H1 (cell line): ENCODE measurements at regions not wholly inside any gene's neighbourhood (a gene's known extent, or its start where the extent isn't known, plus 50 kb on each side); places are given as distances from the start of the nearest gene placed in this dataset.

Source experiments
- CTCF ChIA-PET: fragments of 300-600 bp; sonication (Branson Sonifier 250); formaldehyde crosslinking; loops from one replicate; lab custom pipeline; 2021; ENCODE audit not compliant: partially characterized antibody; lab: Charles Lee
- POLR2A ChIA-PET: fragments of 300-600 bp; sonication (Branson Sonifier 250); formaldehyde crosslinking; loops from one replicate; lab custom pipeline; 2021; ENCODE audit warnings: inconsistent platforms; ENCODE audit not compliant: partially characterized antibody; lab: Charles Lee
- DNase-seq, 2 experiments: peaks; one replicate each; pipeline versions ENCODE4 v3.0.0 to v3.0.0-alpha.2; 2010 to 2022; ENCODE audit warnings: low spot score in 2 of 2, low read depth in 1 of 2, mixed read lengths in 1 of 2
- FAIRE-seq: peaks from 2 replicates; lab custom pipeline; 2011; peaks lifted over from hg19 to GRCh38; lab: Jason Lieb, UNC
- H2AFZ ChIP-seq: 2 replicates; pipeline ENCODE4 v1.8.1; 2012; ENCODE audit warnings: low read length, inconsistent platforms
- H2AK5ac ChIP-seq: 2 replicates; pipeline ENCODE4 v1.6.1; 2013; ENCODE audit warnings: low read depth, low read length
- H2BK120ac ChIP-seq: replicated peaks from 2 replicates; pipeline ENCODE3; 2013; ENCODE audit warnings: low read depth, low read length, inconsistent platforms
- H2BK12ac ChIP-seq: 2 replicates; pipeline ENCODE4 v1.6.1; 2013; ENCODE audit warnings: low read depth, low read length
- H2BK15ac ChIP-seq: 2 replicates; pipeline ENCODE4 v1.6.1; 2013; ENCODE audit warnings: low read length
- H2BK20ac ChIP-seq: 2 replicates; pipeline ENCODE4 v1.6.1; 2013; ENCODE audit warnings: low read length
- H2BK5ac ChIP-seq: 2 replicates; pipeline ENCODE4 v1.6.1; 2013; ENCODE audit warnings: low read depth, low read length
- H3K14ac ChIP-seq: 2 replicates; pipeline ENCODE4 v1.6.1; 2013; ENCODE audit warnings: inconsistent platforms; ENCODE audit not compliant: insufficient read length
- H3K18ac ChIP-seq: 2 replicates; pipeline ENCODE4 v1.6.1; 2013; ENCODE audit warnings: low read length; ENCODE audit errors: extremely low read depth
- H3K23ac ChIP-seq: 2 replicates; pipeline ENCODE4 v1.6.1; 2013; ENCODE audit warnings: inconsistent platforms; ENCODE audit not compliant: insufficient read length
- H3K23me2 ChIP-seq: 2 replicates; pipeline ENCODE4 v1.6.1; 2013; ENCODE audit warnings: low read depth, low read length
- H3K27ac ChIP-seq: 2 replicates; pipeline ENCODE4 v1.6.1; 2011; ENCODE audit warnings: low read depth, low read length, inconsistent platforms
- H3K27me3 ChIP-seq, 4 experiments: replicated peaks in 1 of 4; 1 replicate in 1 of 4; 2 replicates in 3 of 4; pipeline versions ENCODE4 v1.6.1 to v1.8.1; 2011 to 2013; ENCODE audit warnings: low read length in 3 of 4, mild to moderate bottlenecking in 3 of 4, inconsistent platforms in 2 of 4, mixed read lengths in 2 of 4, moderate library complexity in 1 of 4; ENCODE audit not compliant: control insufficient read depth in 3 of 4, insufficient read depth in 3 of 4; ENCODE audit errors: extremely low read depth in 1 of 4
- H3K36me3 ChIP-seq, 4 experiments: 2 replicates each; pipeline versions ENCODE4 v1.6.1 to v1.8.1; 2011 to 2013; ENCODE audit warnings: mild to moderate bottlenecking in 4 of 4, low read length in 3 of 4, moderate library complexity in 2 of 4, control low read depth in 1 of 4, inconsistent platforms in 1 of 4; ENCODE audit not compliant: insufficient read depth in 4 of 4, control insufficient read depth in 2 of 4
- H3K4ac ChIP-seq: replicated peaks from 2 replicates; pipeline ENCODE3; 2013; ENCODE audit warnings: low read length, low read depth, mixed read lengths, inconsistent platforms; ENCODE audit not compliant: insufficient read length
- H3K4me1 ChIP-seq, 4 experiments: replicated peaks in 1 of 4; 1 replicate in 1 of 4; 2 replicates in 3 of 4; pipeline versions ENCODE4 v1.6.1 to v1.8.1; 2011 to 2013; ENCODE audit warnings: low read length in 3 of 4, inconsistent platforms in 2 of 4, mixed read lengths in 1 of 4; ENCODE audit not compliant: insufficient read depth in 4 of 4, control insufficient read depth in 3 of 4
- H3K4me2 ChIP-seq, 2 experiments: 2 replicates each; pipeline versions ENCODE4 v1.6.1 to v1.8.1; 2011 to 2013; ENCODE audit warnings: low read depth in 2 of 2, low read length in 2 of 2, control low read depth in 1 of 2, inconsistent platforms in 1 of 2, mild to moderate bottlenecking in 1 of 2; ENCODE audit not compliant: insufficient read depth in 1 of 2
- H3K4me3 ChIP-seq, 4 experiments: fragments of 200-600, 300-600 bp in 1 of 4; sonication (generic), shearing (Covaris generic), sonication (Bioruptor Twin) in 1 of 4; 2 replicates each; pipeline versions ENCODE4 v1.5.1 to v1.8.1; 2011 to 2016; ENCODE audit warnings: low read length in 4 of 4, low read depth in 3 of 4, control low read depth in 2 of 4, inconsistent platforms in 2 of 4, mild to moderate bottlenecking in 2 of 4, mixed read lengths in 1 of 4, moderate library complexity in 1 of 4; ENCODE audit not compliant: insufficient read depth in 2 of 4; ENCODE audit errors: extremely low read depth in 1 of 4
- H3K56ac ChIP-seq: replicated peaks from 2 replicates; pipeline ENCODE3; 2013; ENCODE audit warnings: low read depth, mild to moderate bottlenecking, mixed read lengths, low read length, inconsistent platforms; ENCODE audit not compliant: insufficient read length
- H3K79me1 ChIP-seq: 2 replicates; pipeline ENCODE4 v1.6.1; 2013; ENCODE audit warnings: low read depth, low read length, control low read depth
- H3K79me2 ChIP-seq, 2 experiments: 2 replicates each; pipeline versions ENCODE4 v1.6.1 to v1.8.1; 2012 to 2013; ENCODE audit warnings: low read length in 2 of 2, mild to moderate bottlenecking in 2 of 2, inconsistent platforms in 1 of 2; ENCODE audit not compliant: insufficient read depth in 2 of 2, control insufficient read depth in 1 of 2
- H3K9ac ChIP-seq, 4 experiments: replicated peaks in 1 of 4; 1 replicate in 1 of 4; 2 replicates in 3 of 4; pipeline versions ENCODE4 v1.6.1 to v1.8.1; 2011 to 2013; ENCODE audit warnings: low read depth in 3 of 4, low read length in 3 of 4, control low read depth in 2 of 4, mild to moderate bottlenecking in 2 of 4, moderate library complexity in 2 of 4, inconsistent platforms in 1 of 4; ENCODE audit errors: extremely low read depth in 1 of 4
- H3K9me3 ChIP-seq, 2 experiments: 2 replicates each; pipeline versions ENCODE4 v1.6.1 to v1.8.1; 2012 to 2013; ENCODE audit warnings: mild to moderate bottlenecking in 2 of 2, moderate library complexity in 2 of 2, control low read depth in 1 of 2, inconsistent platforms in 1 of 2, low read depth in 1 of 2, low read length in 1 of 2, mixed read lengths in 1 of 2; ENCODE audit not compliant: insufficient read depth in 2 of 2
- H4K20me1 ChIP-seq, 2 experiments: replicated peaks in 1 of 2; 2 replicates each; pipeline versions ENCODE3 to v1.8.1; 2011 to 2013; ENCODE audit warnings: inconsistent platforms in 2 of 2, low read length in 2 of 2, mild to moderate bottlenecking in 1 of 2; ENCODE audit not compliant: insufficient read depth in 2 of 2, control insufficient read depth in 1 of 2
- H4K5ac ChIP-seq: 2 replicates; pipeline ENCODE4 v1.6.1; 2013; ENCODE audit warnings: low read length, low read depth, mixed read lengths, inconsistent platforms; ENCODE audit not compliant: insufficient read length
- H4K8ac ChIP-seq: 2 replicates; pipeline ENCODE4 v1.8.0; 2013; ENCODE audit warnings: mild to moderate bottlenecking, moderate library complexity, low read length, inconsistent platforms; ENCODE audit not compliant: insufficient read depth; ENCODE audit errors: extremely low read depth
- H4K91ac ChIP-seq: replicated peaks from 2 replicates; pipeline ENCODE3; 2013; ENCODE audit warnings: low read length, mixed read lengths, inconsistent platforms; ENCODE audit not compliant: insufficient read length
- BACH1 ChIP-seq: IDR thresholded peaks from 2 replicates; pipeline ENCODE4 v1.6.1; 2012; ENCODE audit warnings: low read length, improper control_type of control experiment
- BRCA1 ChIP-seq: IDR thresholded peaks from 2 replicates; pipeline ENCODE4 v1.6.1; 2012; ENCODE audit warnings: low read depth, low read length, improper control_type of control experiment
- CREB1 ChIP-seq: IDR thresholded peaks from 2 replicates; pipeline ENCODE4 v1.6.1; 2012; ENCODE audit warnings: inconsistent platforms
- E2F6 ChIP-seq: IDR thresholded peaks from 2 replicates; pipeline ENCODE4 v1.6.1; 2012; ENCODE audit warnings: inconsistent platforms
- EZH2 ChIP-seq: fragments of 200-600 bp; sonication (generic); IDR thresholded peaks from 2 replicates; pipeline ENCODE4 v1.7.1; 2012; ENCODE audit warnings: low read depth, mild to moderate bottlenecking, moderate library complexity, low read length, inconsistent platforms; ENCODE audit not compliant: severe bottlenecking
- FOSL1 ChIP-seq: IDR thresholded peaks from 2 replicates; pipeline ENCODE4 v1.6.1; 2011; ENCODE audit warnings: mild to moderate bottlenecking, low read depth, low read length, moderate library complexity; ENCODE audit not compliant: insufficient read depth
- GABPA ChIP-seq: IDR thresholded peaks from 2 replicates; pipeline ENCODE4 v1.6.1; 2011; ENCODE audit warnings: mild to moderate bottlenecking, low read length, moderate library complexity, borderline replicate concordance; ENCODE audit not compliant: insufficient read depth
- HDAC2 ChIP-seq, 2 experiments: fragments of 300-600 bp in 1 of 2; sonication (generic) in 1 of 2; IDR thresholded peaks; 2 replicates each; pipeline ENCODE4 v1.6.1; 2011 to 2012; ENCODE audit warnings: low read depth in 2 of 2, low read length in 2 of 2, mild to moderate bottlenecking in 2 of 2, moderate library complexity in 2 of 2, borderline replicate concordance in 1 of 2, inconsistent platforms in 1 of 2
- MAX ChIP-seq: IDR thresholded peaks from 2 replicates; pipeline ENCODE4 v1.6.1; 2012; ENCODE audit warnings: inconsistent platforms
- POLR2A ChIP-seq, 2 experiments: IDR thresholded peaks; 1 replicate in 1 of 2; 2 replicates in 1 of 2; pipeline ENCODE4 v1.6.1; 2011; ENCODE audit warnings: low read depth in 2 of 2, low read length in 2 of 2, mild to moderate bottlenecking in 2 of 2; ENCODE audit errors: control extremely low read depth in 1 of 2
- SP4 ChIP-seq: IDR thresholded peaks from 2 replicates; pipeline ENCODE4 v1.6.1; 2012; ENCODE audit warnings: low read length, inconsistent platforms
- SUZ12 ChIP-seq: fragments of 200-600 bp; sonication (generic); IDR thresholded peaks from 2 replicates; pipeline ENCODE4 v1.6.1; 2012; ENCODE audit warnings: mild to moderate bottlenecking, inconsistent platforms, low read length, moderate library complexity, mixed read lengths
- WGBS, 2 experiments: shearing (Covaris generic) in 1 of 2; methylation state at CpG; one replicate each; pipeline versions ENCODE4 v1.1.6 to v1.1.7; 2013 to 2015; ENCODE audit warnings: low lambda C conversion rate in 2 of 2, mixed read lengths in 2 of 2, inconsistent platforms in 1 of 2, low coverage in 1 of 2, missing lambda C conversion rate in 1 of 2; ENCODE audit not compliant: insufficient replicate concordance in 2 of 2, insufficient coverage in 1 of 2, insufficient read length in 1 of 2; ENCODE audit errors: extremely low coverage in 1 of 2, missing lambda C conversion rate in 1 of 2; 5-methylcytosine and 5-hydroxymethylcytosine counted together

DNA sequence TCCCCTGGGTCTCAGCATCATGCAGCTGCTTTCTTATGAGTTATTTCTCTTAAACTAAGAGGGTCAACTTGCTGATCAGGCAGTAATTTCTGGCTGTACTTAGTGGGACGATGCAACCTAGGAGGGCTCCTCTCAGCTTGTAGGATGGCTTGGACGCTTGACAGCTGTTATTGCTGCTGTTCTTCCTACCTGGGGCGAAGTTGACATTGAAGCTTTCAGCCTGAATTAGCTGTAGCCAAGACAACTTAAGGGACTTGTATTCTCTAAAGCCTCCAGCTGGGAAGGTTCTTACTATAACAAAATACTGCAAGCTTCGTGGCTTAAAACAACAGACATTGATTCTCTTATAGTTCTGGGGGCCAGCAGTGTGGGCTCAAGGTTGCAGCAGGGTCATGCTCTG, 224.9 kb downstream of the ACTR3B start:
- no peaks in the 10 kb centered on the region for H4K20me1 ChIP-seq
- H2AK5ac ChIP-seq = no peak overlapping the region
- H3K9me3 ChIP-seq = no peaks in the 10 kb centered on the region
- H2BK5ac ChIP-seq = no peak overlapping the region
- H3K27me3 ChIP-seq = no peaks in the 10 kb centered on the region
- no peaks in the 10 kb centered on the region for H3K79me1 ChIP-seq
- H4K91ac ChIP-seq = peak overlapping the region; percentile 4
- 0 out of 8 replicates have a peak, but pooled peaks cover 0 to 3% (median 0%) of the 10 kb centered on the region in 4 experiments for H3K36me3 ChIP-seq
- H3K9ac ChIP-seq = no peak overlapping the region
- H3K79me2 ChIP-seq = no peaks in the 10 kb centered on the region
- no peak overlapping the region for H3K56ac ChIP-seq
- H3K23me2 ChIP-seq = no peaks in the 10 kb centered on the region
- no peak overlapping the region for H3K4me3 ChIP-seq
- peak overlapping the region; percentile 12 for H2BK120ac ChIP-seq
- H2BK12ac ChIP-seq = peak overlapping the region; percentile 2; the same call in 1 of the 2 replicates
- ChIA-PET POLR2A (interaction anchor here (1.0 to 1.4 kb wide), 2 partner anchors 8 to 10 kb away, joined by 3 to 5 read pairs; no protein-coding TSS in a partner anchor), CTCF (interaction anchor here (1.2 kb wide), 1 partner anchor 19 kb away, joined by 3 read pairs; no protein-coding TSS in a partner anchor)
- H2AFZ ChIP-seq = no peak overlapping the region
- H3K4ac ChIP-seq = no peak overlapping the region
- DNase-seq (no peak), FAIRE-seq (no peak)
- H3K4me2 ChIP-seq = no peak overlapping the region; a peak in 1 of 4 replicates
- TF ChIP-seq FOSL1 (no peak), POLR2A (IDR thresholded peaks at IDR 0.05; ENCODE audit: control extremely low read depth in 1 of 2, low read depth in 2 of 2, low read length in 2 of 2) (no peak), EZH2 (no peak), GABPA (no peak), MAX (no peak), HDAC2 (IDR thresholded peaks at IDR 0.05; ENCODE audit: borderline replicate concordance in 1 of 2, low read depth in 2 of 2, low read length in 2 of 2) (no peak), CREB1 (no peak), BACH1 (no peak), SP4 (no peak), SUZ12 (no peak), E2F6 (no peak), BRCA1 (no peak)
- WGBS, 2 experiments = 79% methylated on average over 4 of the region's 4 CpGs; no CpG with 5 or more reads in 1 of the 2 experiments
- H3K18ac ChIP-seq = no peak overlapping the region
- H3K27ac ChIP-seq = no peak overlapping the region
- no peak overlapping the region for H3K23ac ChIP-seq
- H4K5ac ChIP-seq = no peak overlapping the region
- 0 out of 2 replicates have a peak overlapping the region, but pooled peaks have one; percentile 53 for H2BK20ac ChIP-seq
- no peak overlapping the region for H3K14ac ChIP-seq
- no peak overlapping the region for H2BK15ac ChIP-seq
- no peak overlapping the region for H4K8ac ChIP-seq
- peaks cover 0 to 16% (median 16%) of the 10 kb centered on the region in 4 experiments; a peak in 6 of 7 replicates for H3K4me1 ChIP-seq
